GM23338 (cell line): ENCODE measurements at regions not wholly inside any gene's neighbourhood (a gene's known extent, or its start where the extent isn't known, plus 50 kb on each side); places are given as distances from the start of the nearest gene placed in this dataset.
"Not testable (repeated sequence)": the region's sequence is repeated elsewhere in the genome, so short reads cannot be mapped to it uniquely, and the experiment has no call there.

ENCODE experiments used
- ATAC-seq: fragments of 200-7000 bp; cut with Tn5 transposase; 3 replicates; pipeline ENCODE4 v1.9.1; 2020
- DNase-seq: peaks from one replicate; pipeline ENCODE4 v3.0.0-alpha.2; 2015; ENCODE audit warnings: low spot score
- H2AFZ ChIP-seq: fragments of 200-600 bp; sonication (generic); 2 replicates; pipeline ENCODE4 v1.8.0; 2016; ENCODE audit warnings: antibody characterized with exemption, mild to moderate bottlenecking, moderate library complexity
- H3F3A ChIP-seq: fragments of 200-600 bp; sonication (generic); replicated peaks from 2 replicates; pipeline ENCODE4 v1.8.0; 2017; ENCODE audit warnings: antibody characterized with exemption, mixed run types, low read depth
- H3K27ac ChIP-seq: fragments of 200-600 bp; sonication (generic); 2 replicates; pipeline ENCODE4 v1.6.1; 2016; ENCODE audit warnings: low read depth
- H3K27me3 ChIP-seq: fragments of 200-600 bp; sonication (generic); 2 replicates; pipeline ENCODE4 v1.8.0; 2016; ENCODE audit warnings: mild to moderate bottlenecking, mixed run types, moderate library complexity; ENCODE audit not compliant: insufficient read depth
- H3K36me3 ChIP-seq: fragments of 200-600 bp; sonication (generic); 2 replicates; pipeline ENCODE4 v1.8.0; 2016; ENCODE audit warnings: mild to moderate bottlenecking; ENCODE audit not compliant: insufficient read depth
- H3K4me1 ChIP-seq: fragments of 200-600 bp; sonication (generic); 2 replicates; pipeline ENCODE4 v1.8.0; 2016; ENCODE audit warnings: mild to moderate bottlenecking, moderate library complexity; ENCODE audit not compliant: insufficient read depth
- H3K4me2 ChIP-seq: fragments of 200-600 bp; sonication (generic); 2 replicates; pipeline ENCODE4 v1.7.1; 2017; ENCODE audit warnings: mixed run types
- H3K4me3 ChIP-seq: fragments of 200-600 bp; sonication (generic); 2 replicates; pipeline ENCODE4 v1.6.1; 2016; ENCODE audit warnings: mixed run types
- H3K79me2 ChIP-seq: fragments of 200-600 bp; sonication (generic); replicated peaks from 2 replicates; pipeline ENCODE4 v1.8.0; 2017; ENCODE audit warnings: mild to moderate bottlenecking; ENCODE audit not compliant: insufficient read depth
- H3K9me2 ChIP-seq: fragments of 200-600 bp; sonication (generic); 2 replicates; pipeline ENCODE4 v1.8.0; 2017; ENCODE audit not compliant: insufficient read depth
- H4K20me1 ChIP-seq: fragments of 200-600 bp; sonication (generic); replicated peaks from 2 replicates; pipeline ENCODE4 v1.8.0; 2017; ENCODE audit warnings: mild to moderate bottlenecking; ENCODE audit not compliant: insufficient read depth
- H3K27ac Mint-ChIP-seq: 2 replicates; pipeline ENCODE4 v1.8.0; 2020; ENCODE audit warnings: inconsistent platforms, mild to moderate bottlenecking, moderate library complexity, mixed read lengths
- H3K27me3 Mint-ChIP-seq: 3 replicates; pipeline ENCODE4 v1.8.0; 2022; ENCODE audit warnings: low read depth, mild to moderate bottlenecking, moderate library complexity, mixed read lengths, inconsistent platforms; ENCODE audit not compliant: insufficient read depth, poor library complexity
- H3K36me3 Mint-ChIP-seq: 3 replicates; pipeline ENCODE4 v1.8.0; 2021; ENCODE audit warnings: low read depth, mild to moderate bottlenecking, inconsistent platforms, moderate library complexity, mixed read lengths
- H3K4me1 Mint-ChIP-seq: 3 replicates; pipeline ENCODE4 v1.8.0; 2020; ENCODE audit warnings: mild to moderate bottlenecking, inconsistent platforms, mixed read lengths
- H3K4me3 Mint-ChIP-seq: 3 replicates; pipeline ENCODE4 v1.8.0; 2021; ENCODE audit warnings: moderate library complexity, mild to moderate bottlenecking, inconsistent platforms, mixed read lengths
- H3K9me3 Mint-ChIP-seq: 3 replicates; pipeline ENCODE4 v1.8.0; 2020; ENCODE audit warnings: moderate library complexity, mild to moderate bottlenecking, inconsistent platforms, mixed read lengths
- CREB1 ChIP-seq: fragments of 250-450 bp; sonication (Bioruptor Pico); IDR thresholded peaks from 2 replicates; pipeline ENCODE4 v1.5.0; 2020; ENCODE audit warnings: low read depth, mild to moderate bottlenecking, moderate library complexity
- CTCF ChIP-seq, 2 experiments: fragments of 200-600 bp in 1 of 2; sonication (generic) in 1 of 2; conservative IDR thresholded peaks; 2 replicates each; pipeline versions ENCODE4 v1.5.1 to v1.6.1; 2016 to 2017; ENCODE audit warnings: antibody characterized with exemption in 2 of 2, low read depth in 2 of 2, mild to moderate bottlenecking in 2 of 2, moderate library complexity in 1 of 2
- ETS1 ChIP-seq: IDR thresholded peaks from 2 replicates; pipeline ENCODE4 v1.6.1; 2016; ENCODE audit warnings: antibody characterized with exemption
- EZH2phosphoT487 ChIP-seq: fragments of 200-600 bp; sonication (generic); IDR thresholded peaks from one replicate; pipeline ENCODE4 v1.8.1; 2018; ENCODE audit warnings: antibody characterized with exemption; ENCODE audit not compliant: unreplicated experiment
- JUNB ChIP-seq: IDR thresholded peaks from one replicate; pipeline ENCODE4 v1.6.1; 2016; ENCODE audit warnings: antibody characterized with exemption; ENCODE audit not compliant: unreplicated experiment
- STAT1 ChIP-seq: IDR thresholded peaks from one replicate; pipeline ENCODE4 v1.6.1; 2016; ENCODE audit warnings: antibody characterized with exemption; ENCODE audit not compliant: unreplicated experiment
- ZNF331 ChIP-seq: fragments of 250-450 bp; sonication (Bioruptor Pico); IDR thresholded peaks from 2 replicates; pipeline ENCODE4 v1.5.0; 2020; ENCODE audit warnings: low read depth, mild to moderate bottlenecking, moderate library complexity

- H3K4me3 ChIP-seq = peak overlapping the region; percentile 56
- not testable (repeated sequence) for H3K9me3 Mint-ChIP-seq, H3K4me1 Mint-ChIP-seq, H3K27me3 ChIP-seq, H3K27ac Mint-ChIP-seq, H3K79me2 ChIP-seq, H3F3A ChIP-seq, H3K36me3 ChIP-seq, H4K20me1 ChIP-seq, H3K4me1 ChIP-seq, ATAC-seq, H3K27me3 Mint-ChIP-seq
- H3K27ac ChIP-seq = peak overlapping the region; percentile 80; the same call in 1 of the 2 replicates
- DNase-seq = peak; percentile 6
- H3K9me2 ChIP-seq = peaks cover 17% of the 10 kb centered on the region
- Mint-ChIP-seq H3K4me3 (peak overlapping the region; percentile 24; the same call in 1 of the 3 replicates), H3K36me3 (peaks cover 19% of the 10 kb centered on the region)
- H3K4me2 ChIP-seq = peak overlapping the region; percentile 73
- H2AFZ ChIP-seq = peak overlapping the region; percentile 56; the same call in 1 of the 2 replicates
Measured at GRCh38 chr3:110888625-110889375, 182.8 kb upstream of the NECTIN3 start.

GRCh38 chr3:110889376-110889699 is 182.3 kb upstream of the NECTIN3 start:
- H3K36me3 Mint-ChIP-seq = peaks cover 19% of the 10 kb centered on the region
- not testable (repeated sequence) for H3K27me3 ChIP-seq, H3K27ac Mint-ChIP-seq, H3K4me1 Mint-ChIP-seq, H2AFZ ChIP-seq, H3K27ac ChIP-seq, H3K27me3 Mint-ChIP-seq, H3K4me3 Mint-ChIP-seq, H3K36me3 ChIP-seq, H3K79me2 ChIP-seq, H3K4me3 ChIP-seq, ATAC-seq, H3K9me3 Mint-ChIP-seq, DNase-seq, H3K4me1 ChIP-seq, H4K20me1 ChIP-seq, H3F3A ChIP-seq
- H3K9me2 ChIP-seq = peaks cover 18% of the 10 kb centered on the region
- peak overlapping the region; percentile 32; the same call in 1 of the 2 replicates for H3K4me2 ChIP-seq

DNA sequence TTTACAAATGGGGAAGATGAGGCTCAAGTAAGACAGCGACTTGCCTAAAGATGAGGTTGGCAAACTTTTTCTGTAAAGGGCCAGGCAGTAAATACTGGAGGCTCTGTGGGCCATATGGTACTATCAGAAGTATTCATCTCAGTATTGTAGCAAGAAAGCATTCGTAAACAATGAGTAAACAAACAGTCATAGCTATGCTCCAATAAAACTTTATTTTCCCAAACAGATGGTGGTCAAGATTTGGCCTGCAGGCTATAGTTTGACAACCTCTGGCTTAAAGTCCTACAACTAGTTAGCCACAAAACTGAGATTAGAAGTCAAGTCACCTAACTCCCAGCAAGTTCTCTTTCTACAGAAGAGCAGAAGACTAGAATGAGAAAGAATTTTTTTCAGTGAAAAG is 177.0 kb upstream of the NECTIN3 start:
- peaks cover 3% of the 10 kb centered on the region for H3K27me3 Mint-ChIP-seq
- H3K9me2 ChIP-seq = peaks cover 42% of the 10 kb centered on the region
- no peaks in the 10 kb centered on the region; the same call in 1 of the 2 replicates for H3K36me3 ChIP-seq
- H3K36me3 Mint-ChIP-seq = peaks cover 27% of the 10 kb centered on the region
- H3K27me3 ChIP-seq = no peaks in the 10 kb centered on the region
- H3K4me3 Mint-ChIP-seq = no peak overlapping the region
- DNase-seq = no peak
- H3K27ac ChIP-seq = no peak overlapping the region
- H3F3A ChIP-seq = no peaks in the 10 kb centered on the region
- no peaks in the 10 kb centered on the region for H4K20me1 ChIP-seq
- no peaks in the 10 kb centered on the region for H3K4me1 ChIP-seq
- H3K4me2 ChIP-seq = no peak overlapping the region
- ATAC-seq = no peak
- no peak overlapping the region for H3K27ac Mint-ChIP-seq
- no peak overlapping the region for H2AFZ ChIP-seq
- H3K9me3 Mint-ChIP-seq = peaks cover 16% of the 10 kb centered on the region
- no peaks in the 10 kb centered on the region for H3K79me2 ChIP-seq
- H3K4me1 Mint-ChIP-seq = peaks cover 4% of the 10 kb centered on the region; the same call in 2 of the 3 replicates
- H3K4me3 ChIP-seq = no peak overlapping the region
- no peak for TF ChIP-seq CTCF (conservative IDR thresholded peaks at IDR 0.05; ENCODE audit: low read depth in 2 of 2)
- TF ChIP-seq EZH2phosphoT487 = no peak
- TF ChIP-seq STAT1 = no peak
- no peak for TF ChIP-seq CREB1 (CRISPR knock-in tag)
- TF ChIP-seq JUNB = no peak
- TF ChIP-seq ZNF331 (CRISPR knock-in tag) = no peak
- no peak for TF ChIP-seq ETS1
